Stomach (tissue), 4 donors: ENCODE measurements at regions not wholly inside any gene's neighbourhood (a gene's known extent, or its start where the extent isn't known, plus 50 kb on each side); places are given as distances from the start of the nearest gene placed in this dataset.

Source experiments
- CTCF ChIP-seq, 7 experiments: fragments of 450-650 bp in 4 of 7; fragments of 200-600 bp in 3 of 7; sonication (generic) in 3 of 7; IDR thresholded peaks; one replicate each; pipeline ENCODE4 v1.5.1; 2016 to 2019; ENCODE audit warnings: antibody characterized with exemption in 7 of 7, control low read depth in 2 of 7, mild to moderate bottlenecking in 1 of 7
- EP300 ChIP-seq: sonication (generic); formaldehyde crosslinking; IDR thresholded peaks from one replicate; pipeline ENCODE4 v1.6.1; 2017; ENCODE audit warnings: antibody characterized with exemption
- POLR2A ChIP-seq, 4 donors: fragments of 450-650 bp; IDR thresholded peaks; one replicate each; pipeline ENCODE4 v1.6.1; 2016; ENCODE audit warnings: antibody characterized with exemption in 4 of 4, control low read depth in 2 of 4, mild to moderate bottlenecking in 1 of 4, moderate library complexity in 1 of 4
- POLR2AphosphoS5 ChIP-seq, 3 donors: sonication (generic); formaldehyde crosslinking; IDR thresholded peaks; one replicate each; pipeline ENCODE4 v1.6.1; 2016; ENCODE audit warnings: antibody characterized with exemption in 3 of 3

- TF ChIP-seq EP300: no peak
- no peak for TF ChIP-seq CTCF (IDR thresholded peaks at IDR 0.05)
- TF ChIP-seq POLR2AphosphoS5 (IDR thresholded peaks at IDR 0.05): no peak
- no peak for TF ChIP-seq POLR2A (IDR thresholded peaks at IDR 0.05)
Measured at GRCh38 chr1:47688461-47689296, 250.8 kb downstream of the FOXD2 start.
